GM12878 (cell line): ENCODE measurements at regions not wholly inside any gene's neighbourhood (a gene's known extent, or its start where the extent isn't known, plus 50 kb on each side); places are given as distances from the start of the nearest gene placed in this dataset.

Experiments
- ATAC-seq: fragments of 200-7000 bp; cut with Tn5 transposase; 3 replicates; pipeline ENCODE4 v1.9.1; 2020; ENCODE audit warnings: mild to moderate bottlenecking, moderate library complexity
- BruUV-seq: library from RNA; stranded (reverse); fragments of 400-500 nt; replicated peaks from 2 replicates; lab custom pipeline; 2021; lab: Mats Ljungman, UMichigan
- CTCF ChIA-PET: fragments of 300-600 bp; sonication (Branson Sonifier 250); formaldehyde crosslinking; extraction: SDS; loops from one replicate; lab custom pipeline; 2021; ENCODE audit warnings: inconsistent platforms; lab: Yijun Ruan, JAX
- POLR2A ChIA-PET: fragments of 350-600 bp; formaldehyde crosslinking; extraction: SDS; loops from one replicate; lab custom pipeline; 2021; ENCODE audit warnings: inconsistent platforms; lab: Charles Lee
- RAD21 ChIA-PET: fragments of 300-600 bp; sonication (Branson Sonifier 250); formaldehyde crosslinking; loops from one replicate; lab custom pipeline; 2023; ENCODE audit warnings: antibody characterized with exemption; ENCODE audit not compliant: unreplicated experiment; lab: Charles Lee
- SMC1A ChIA-PET: fragments of 300-600 bp; sonication (Branson Sonifier 250); formaldehyde crosslinking; loops from one replicate; lab custom pipeline; 2023; ENCODE audit not compliant: unreplicated experiment, uncharacterized antibody; lab: Charles Lee
- DNase-seq: peaks from one replicate; pipeline ENCODE4 v3.0.0-alpha.2; 2011; ENCODE audit warnings: low read depth, low spot score
- FAIRE-seq: peaks from 3 replicates; lab custom pipeline; 2011; peaks lifted over from hg19 to GRCh38; lab: Jason Lieb, UNC
- H2AFZ ChIP-seq: 2 replicates; pipeline ENCODE4 v1.6.0; 2011; ENCODE audit warnings: low read depth, low read length, control low read depth; ENCODE audit not compliant: control insufficient read depth
- H3K27ac ChIP-seq: 2 replicates; pipeline ENCODE4 v1.5.1; 2011; ENCODE audit warnings: control low read depth; ENCODE audit not compliant: control insufficient read depth, insufficient read depth
- H3K27me3 ChIP-seq, 2 experiments: replicated peaks in 1 of 2; 2 replicates each; pipeline versions ENCODE4 v1.6.0 to v1.6.1; 2011; ENCODE audit warnings: low read length in 1 of 2; ENCODE audit not compliant: control insufficient read depth in 2 of 2, insufficient read depth in 2 of 2
- H3K36me3 ChIP-seq, 2 experiments: 2 replicates each; pipeline ENCODE4 v1.5.1; 2011; ENCODE audit warnings: low read length in 1 of 2; ENCODE audit not compliant: control insufficient read depth in 2 of 2, insufficient read depth in 2 of 2
- H3K4me1 ChIP-seq: 2 replicates; pipeline ENCODE4 v1.6.1; 2011; ENCODE audit warnings: mild to moderate bottlenecking, low read length, moderate library complexity, mixed read lengths; ENCODE audit not compliant: control insufficient read depth, insufficient read depth
- H3K4me2 ChIP-seq: 2 replicates; pipeline ENCODE4 v1.6.0; 2011; ENCODE audit warnings: control low read depth; ENCODE audit not compliant: control insufficient read depth, insufficient read depth
- H3K4me3 ChIP-seq: fragments of 200-600 bp; sonication (generic); 2 replicates; pipeline ENCODE4 v1.5.1; 2016
- H3K79me2 ChIP-seq: 2 replicates; pipeline ENCODE4 v1.6.0; 2011; ENCODE audit warnings: low read length; ENCODE audit not compliant: control insufficient read depth, insufficient read depth
- H3K9ac ChIP-seq: 2 replicates; pipeline ENCODE4 v1.8.0; 2011; ENCODE audit warnings: low read length, control low read depth, mixed read lengths; ENCODE audit not compliant: control insufficient read depth, insufficient read depth
- H3K9me3 ChIP-seq: replicated peaks from 3 replicates; pipeline ENCODE4 v1.5.1; 2011; ENCODE audit warnings: mild to moderate bottlenecking, low read length; ENCODE audit not compliant: control insufficient read depth, insufficient read depth
- H4K20me1 ChIP-seq: 2 replicates; pipeline ENCODE4 v1.6.0; 2011; ENCODE audit not compliant: control insufficient read depth, insufficient read depth
- EGR1 ChIP-seq, 2 experiments: IDR thresholded peaks; 1 replicate in 1 of 2; 2 replicates in 1 of 2; pipeline ENCODE4 v1.6.1; 2011 to 2012; ENCODE audit warnings: low read depth in 2 of 2, low read length in 2 of 2, borderline replicate concordance in 1 of 2, mild to moderate bottlenecking in 1 of 2, moderate library complexity in 1 of 2
- MEF2B ChIP-seq: fragments of 450-650 bp; IDR thresholded peaks from 2 replicates; pipeline ENCODE4 v1.6.1; 2018; ENCODE audit warnings: mild to moderate bottlenecking, moderate library complexity; ENCODE audit not compliant: partially characterized antibody, poor library complexity, severe bottlenecking
- NFYA ChIP-seq: IDR thresholded peaks from 2 replicates; pipeline ENCODE4 v1.6.1; 2011; ENCODE audit warnings: low read depth, mild to moderate bottlenecking, low read length, improper control_type of control experiment, borderline replicate concordance
- RFX5 ChIP-seq: IDR thresholded peaks from 2 replicates; pipeline ENCODE4 v1.6.1; 2011; ENCODE audit warnings: low read depth, low read length, improper control_type of control experiment
- SIN3A ChIP-seq: IDR thresholded peaks from 2 replicates; pipeline ENCODE4 v1.6.1; 2012; ENCODE audit warnings: low read depth, low read length, improper control_type of control experiment
- WGBS: methylation state at CpG from one replicate; pipeline ENCODE4 v1.1.6; 2016; ENCODE audit warnings: low lambda C conversion rate; ENCODE audit not compliant: insufficient replicate concordance, insufficient coverage; ENCODE audit errors: missing lambda C conversion rate; 5-methylcytosine and 5-hydroxymethylcytosine counted together
- in situ Hi-C: fragments of 300-500 bp; cut with MboI; formaldehyde crosslinking; loops from 9 replicates; pipeline ENCODE4 v1.14.3; 2018; ENCODE audit warnings: mixed read lengths
- intact Hi-C: fragments of 100-400 bp; cut with micrococcal nuclease; formaldehyde crosslinking; loops from one replicate; pipeline ENCODE4 v1.14.2; 2022; ENCODE audit not compliant: unreplicated experiment
- TF ChIP-seq, protein P1 (sequence below): IDR thresholded peaks from 2 replicates; pipeline ENCODE4 v1.6.1; 2011; ENCODE audit warnings: borderline replicate concordance, low read depth, mild to moderate bottlenecking, moderate library complexity, mixed read lengths, low read length; ENCODE audit not compliant: insufficient read depth; ENCODE audit errors: extremely low read length
- TF ChIP-seq, protein P2 (sequence below): IDR thresholded peaks from 2 replicates; pipeline ENCODE4 v1.6.1; 2011; ENCODE audit warnings: low read depth, low read length, improper control_type of control experiment, borderline replicate concordance
- TF ChIP-seq, protein P3 (sequence below): IDR thresholded peaks from 2 replicates; pipeline ENCODE4 v1.6.1; 2012; ENCODE audit warnings: low read depth, low read length, improper control_type of control experiment
- TF ChIP-seq, protein P4 (sequence below): fragments of 450-650 bp; IDR thresholded peaks from 2 replicates; pipeline ENCODE4 v1.6.1; 2017; ENCODE audit warnings: mild to moderate bottlenecking, moderate library complexity

DNA sequence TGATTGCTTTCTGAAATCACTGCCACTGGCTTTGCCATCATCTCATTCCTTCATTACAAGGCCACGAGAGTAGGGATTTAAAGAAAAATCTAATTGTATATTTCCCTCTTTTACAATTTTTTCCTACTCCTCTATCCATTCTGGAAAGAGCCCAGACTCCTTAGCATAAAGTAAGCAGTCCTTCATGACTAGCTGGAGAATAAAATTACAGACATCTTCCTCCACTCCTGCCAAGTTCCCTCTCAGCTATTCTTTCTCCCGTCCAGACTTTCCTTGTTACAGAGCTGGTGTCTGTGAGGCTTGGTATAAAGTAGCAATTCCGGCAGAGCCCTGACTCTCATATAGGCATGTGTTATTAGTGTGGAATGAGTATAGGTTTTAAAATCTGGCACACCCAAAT is 806.8 kb downstream of the PLCL1 start:
- RAD21 ChIA-PET, result no interaction called here
- Histone ChIP-seq H3K27ac (no peak overlapping the region), H3K4me2 (no peak overlapping the region), H3K27me3 (no peaks in the 10 kb centered on the region; a peak in 1 of 4 replicates), H3K4me3 (no peak overlapping the region), H4K20me1 (no peaks in the 10 kb centered on the region), H3K36me3 (no peaks in the 10 kb centered on the region), H3K9ac (no peak overlapping the region), H3K4me1 (no peaks in the 10 kb centered on the region), H2AFZ (no peak overlapping the region), H3K9me3 (no peaks in the 10 kb centered on the region), H3K79me2 (no peaks in the 10 kb centered on the region)
- no peak for FAIRE-seq
- SMC1A ChIA-PET, result interaction anchor here (1.6 kb wide), 1 partner anchor 870 kb away, joined by 3 read pairs; no protein-coding TSS in a partner anchor
- ATAC-seq, result no peak
- TF ChIP-seq, protein P1, sequence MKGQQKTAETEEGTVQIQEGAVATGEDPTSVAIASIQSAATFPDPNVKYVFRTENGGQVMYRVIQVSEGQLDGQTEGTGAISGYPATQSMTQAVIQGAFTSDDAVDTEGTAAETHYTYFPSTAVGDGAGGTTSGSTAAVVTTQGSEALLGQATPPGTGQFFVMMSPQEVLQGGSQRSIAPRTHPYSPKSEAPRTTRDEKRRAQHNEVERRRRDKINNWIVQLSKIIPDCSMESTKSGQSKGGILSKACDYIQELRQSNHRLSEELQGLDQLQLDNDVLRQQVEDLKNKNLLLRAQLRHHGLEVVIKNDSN, result no peak
- in situ Hi-C loops (no loop called here), intact Hi-C loops (no loop called here)
- CTCF ChIA-PET, result no interaction called here
- no TSS peak for BruUV-seq
- 29% methylated on average over 3 of the region's 3 CpGs for WGBS
- POLR2A ChIA-PET, result no interaction called here
- DNase-seq, result no peak

DNA sequence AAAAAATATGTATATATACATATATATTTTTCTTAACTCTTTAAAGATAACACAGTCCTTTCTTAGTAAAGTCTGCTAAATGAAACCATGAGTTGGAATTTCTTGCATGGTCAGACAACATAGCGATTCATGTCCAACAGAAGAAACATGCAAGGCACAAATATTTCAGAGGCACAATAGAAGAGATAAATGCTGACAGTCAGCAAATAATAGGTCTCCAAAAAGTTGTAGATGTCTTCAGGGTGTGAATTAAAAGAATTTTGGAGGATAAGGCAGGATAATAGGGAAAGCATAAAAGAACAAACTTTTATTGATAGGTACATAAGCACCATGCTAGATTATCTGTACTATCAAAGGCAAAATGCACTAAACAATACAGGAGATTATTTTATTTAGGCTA is 800.2 kb downstream of the PLCL1 start:
- ATAC-seq (no peak), FAIRE-seq (no peak), DNase-seq (no peak)
- Histone ChIP-seq H3K4me3 (no peak overlapping the region), H4K20me1 (no peaks in the 10 kb centered on the region), H3K4me2 (no peak overlapping the region), H3K27me3 (no peaks in the 10 kb centered on the region), H3K4me1 (no peaks in the 10 kb centered on the region), H3K27ac (no peak overlapping the region), H3K9me3 (no peaks in the 10 kb centered on the region), H3K9ac (no peak overlapping the region), H3K79me2 (no peaks in the 10 kb centered on the region), H2AFZ (no peak overlapping the region), H3K36me3 (no peaks in the 10 kb centered on the region)
- SMC1A ChIA-PET, result no interaction called here
- CTCF ChIA-PET, result no interaction called here
- RAD21 ChIA-PET, result no interaction called here
- in situ Hi-C loops, result no loop called here
- WGBS, result 57% methylated on average over 1 of the region's 1 CpG
- POLR2A ChIA-PET, result no interaction called here
- intact Hi-C loops, result no loop called here
- BruUV-seq, result no TSS peak
- TF ChIP-seq, protein P2, sequence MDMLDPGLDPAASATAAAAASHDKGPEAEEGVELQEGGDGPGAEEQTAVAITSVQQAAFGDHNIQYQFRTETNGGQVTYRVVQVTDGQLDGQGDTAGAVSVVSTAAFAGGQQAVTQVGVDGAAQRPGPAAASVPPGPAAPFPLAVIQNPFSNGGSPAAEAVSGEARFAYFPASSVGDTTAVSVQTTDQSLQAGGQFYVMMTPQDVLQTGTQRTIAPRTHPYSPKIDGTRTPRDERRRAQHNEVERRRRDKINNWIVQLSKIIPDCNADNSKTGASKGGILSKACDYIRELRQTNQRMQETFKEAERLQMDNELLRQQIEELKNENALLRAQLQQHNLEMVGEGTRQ, result no peak
- TF ChIP-seq NFYA (no peak), SIN3A (no peak), EGR1 (IDR thresholded peaks at IDR 0.05; ENCODE audit: borderline replicate concordance in 1 of 2, low read depth in 2 of 2, low read length in 2 of 2) (no peak), RFX5 (no peak), MEF2B (no peak)
- TF ChIP-seq, protein P3, sequence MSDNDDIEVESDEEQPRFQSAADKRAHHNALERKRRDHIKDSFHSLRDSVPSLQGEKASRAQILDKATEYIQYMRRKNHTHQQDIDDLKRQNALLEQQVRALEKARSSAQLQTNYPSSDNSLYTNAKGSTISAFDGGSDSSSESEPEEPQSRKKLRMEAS, result no peak
- TF ChIP-seq, protein P4, sequence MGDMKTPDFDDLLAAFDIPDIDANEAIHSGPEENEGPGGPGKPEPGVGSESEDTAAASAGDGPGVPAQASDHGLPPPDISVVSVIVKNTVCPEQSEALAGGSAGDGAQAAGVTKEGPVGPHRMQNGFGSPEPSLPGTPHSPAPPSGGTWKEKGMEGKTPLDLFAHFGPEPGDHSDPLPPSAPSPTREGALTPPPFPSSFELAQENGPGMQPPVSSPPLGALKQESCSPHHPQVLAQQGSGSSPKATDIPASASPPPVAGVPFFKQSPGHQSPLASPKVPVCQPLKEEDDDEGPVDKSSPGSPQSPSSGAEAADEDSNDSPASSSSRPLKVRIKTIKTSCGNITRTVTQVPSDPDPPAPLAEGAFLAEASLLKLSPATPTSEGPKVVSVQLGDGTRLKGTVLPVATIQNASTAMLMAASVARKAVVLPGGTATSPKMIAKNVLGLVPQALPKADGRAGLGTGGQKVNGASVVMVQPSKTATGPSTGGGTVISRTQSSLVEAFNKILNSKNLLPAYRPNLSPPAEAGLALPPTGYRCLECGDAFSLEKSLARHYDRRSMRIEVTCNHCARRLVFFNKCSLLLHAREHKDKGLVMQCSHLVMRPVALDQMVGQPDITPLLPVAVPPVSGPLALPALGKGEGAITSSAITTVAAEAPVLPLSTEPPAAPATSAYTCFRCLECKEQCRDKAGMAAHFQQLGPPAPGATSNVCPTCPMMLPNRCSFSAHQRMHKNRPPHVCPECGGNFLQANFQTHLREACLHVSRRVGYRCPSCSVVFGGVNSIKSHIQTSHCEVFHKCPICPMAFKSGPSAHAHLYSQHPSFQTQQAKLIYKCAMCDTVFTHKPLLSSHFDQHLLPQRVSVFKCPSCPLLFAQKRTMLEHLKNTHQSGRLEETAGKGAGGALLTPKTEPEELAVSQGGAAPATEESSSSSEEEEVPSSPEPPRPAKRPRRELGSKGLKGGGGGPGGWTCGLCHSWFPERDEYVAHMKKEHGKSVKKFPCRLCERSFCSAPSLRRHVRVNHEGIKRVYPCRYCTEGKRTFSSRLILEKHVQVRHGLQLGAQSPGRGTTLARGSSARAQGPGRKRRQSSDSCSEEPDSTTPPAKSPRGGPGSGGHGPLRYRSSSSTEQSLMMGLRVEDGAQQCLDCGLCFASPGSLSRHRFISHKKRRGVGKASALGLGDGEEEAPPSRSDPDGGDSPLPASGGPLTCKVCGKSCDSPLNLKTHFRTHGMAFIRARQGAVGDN, result no peak
